GM19395 (cell line): ENCODE measurements at regions not wholly inside any gene's neighbourhood (a gene's known extent, or its start where the extent isn't known, plus 50 kb on each side); places are given as distances from the start of the nearest gene placed in this dataset.

Experiments used
- ATAC-seq: cut with Tn5 transposase; IDR thresholded peaks from one replicate; pipeline ENCODE4 v1.9.1; 2021; ENCODE audit warnings: mild to moderate bottlenecking, moderate library complexity; ENCODE audit not compliant: unreplicated experiment

DNA sequence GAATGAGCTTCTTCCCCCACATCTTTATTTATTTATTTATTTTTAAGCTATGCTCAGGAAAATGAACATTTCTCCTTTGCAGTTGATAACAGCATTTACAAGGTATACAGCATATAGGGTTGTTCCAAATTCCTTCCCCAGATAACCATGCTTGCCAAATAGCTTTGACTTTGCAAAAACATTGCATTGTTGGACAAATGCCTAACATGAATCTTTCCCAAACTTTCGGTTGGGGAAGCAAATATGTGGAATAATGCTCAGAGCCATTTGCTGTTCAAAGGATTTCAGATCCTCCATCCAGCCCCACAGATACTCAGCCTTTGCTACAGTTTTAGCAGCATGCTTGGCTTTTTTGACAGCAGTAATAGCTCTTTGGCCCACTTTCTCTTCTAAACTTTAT, 127.2 kb upstream of the AGA start:
- ATAC-seq: no peak

- ATAC-seq: no peak
Observed at GRCh38 chr4:177573507-177573906, 131.3 kb upstream of the AGA start.

DNA sequence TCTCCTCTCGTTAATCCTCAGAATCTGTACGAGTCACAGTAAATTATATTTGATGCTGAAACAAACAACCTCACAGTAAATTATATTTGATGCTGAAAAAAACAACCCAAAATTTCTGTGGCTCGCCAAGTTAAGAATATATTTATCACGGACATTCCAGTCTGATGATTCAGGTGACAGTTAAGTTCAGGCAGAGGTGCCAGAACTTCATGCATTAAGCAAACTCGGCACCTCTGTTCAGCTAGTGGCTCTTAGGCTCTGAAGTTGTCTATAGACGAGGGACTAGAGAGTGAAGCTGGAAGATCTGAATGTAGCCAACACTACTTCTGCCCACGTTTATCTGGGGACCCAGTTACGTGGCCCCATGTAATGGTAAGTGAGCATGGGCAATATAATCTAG, 132.2 kb upstream of the AGA start:
- ATAC-seq: no peak

DNA sequence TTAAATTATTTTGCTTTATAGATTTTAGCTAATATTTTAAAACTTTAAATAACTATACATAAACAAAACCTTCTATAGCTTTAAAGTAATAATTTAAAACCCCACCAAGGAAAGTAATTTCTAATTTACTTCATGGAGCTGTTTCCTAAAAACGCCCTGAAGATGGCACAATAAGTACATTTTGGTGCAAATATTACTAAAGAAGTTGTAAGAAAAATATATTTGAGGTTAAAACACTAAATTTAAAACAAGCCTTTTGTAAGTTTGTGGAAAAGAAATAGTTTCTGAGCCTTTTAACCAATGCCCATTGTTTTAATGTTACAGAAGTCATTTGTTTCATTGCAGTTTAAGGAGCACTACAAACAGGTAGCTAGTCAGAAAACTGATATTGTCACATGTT, 137.4 kb upstream of the AGA start:
- ATAC-seq: no peak

DNA sequence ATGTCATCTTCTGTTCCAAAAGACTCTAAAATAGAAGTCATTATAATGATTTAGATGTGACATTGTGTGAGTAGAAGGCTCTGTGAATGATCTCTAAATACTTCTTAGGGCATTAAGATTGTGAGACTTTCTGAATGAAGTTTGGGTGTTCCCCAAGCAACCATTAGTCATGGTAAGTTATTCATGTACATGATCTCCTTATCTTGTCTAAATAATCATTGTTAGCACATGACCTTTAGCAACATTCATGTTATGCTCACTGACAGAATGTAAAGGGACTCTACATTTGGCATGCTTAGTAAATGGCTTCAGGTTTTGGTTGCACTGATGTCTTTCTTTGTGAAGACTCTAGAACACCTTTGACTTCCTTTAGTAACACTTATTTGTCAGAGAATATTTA, 140.8 kb upstream of the AGA start:
- ATAC-seq: no peak

DNA sequence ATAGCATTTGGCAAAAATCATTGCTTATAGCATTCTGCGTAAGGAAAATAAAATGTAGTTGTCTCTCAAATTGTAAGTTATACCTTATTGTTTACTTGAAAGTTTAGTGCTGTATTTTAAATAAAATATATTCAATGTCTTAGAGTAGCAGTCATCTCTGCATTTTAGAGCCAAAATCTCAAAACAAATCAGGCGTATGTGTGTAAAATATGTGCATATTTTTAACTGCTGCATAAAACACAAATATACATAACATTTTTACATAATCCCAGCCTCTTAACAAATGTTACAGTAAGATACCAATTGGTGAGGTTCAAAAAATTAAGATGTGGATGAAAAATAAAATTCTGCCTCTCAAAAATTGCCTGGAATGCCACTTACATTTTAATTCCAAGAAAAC, 145.8 kb upstream of the AGA start:
- ATAC-seq: no peak

DNA sequence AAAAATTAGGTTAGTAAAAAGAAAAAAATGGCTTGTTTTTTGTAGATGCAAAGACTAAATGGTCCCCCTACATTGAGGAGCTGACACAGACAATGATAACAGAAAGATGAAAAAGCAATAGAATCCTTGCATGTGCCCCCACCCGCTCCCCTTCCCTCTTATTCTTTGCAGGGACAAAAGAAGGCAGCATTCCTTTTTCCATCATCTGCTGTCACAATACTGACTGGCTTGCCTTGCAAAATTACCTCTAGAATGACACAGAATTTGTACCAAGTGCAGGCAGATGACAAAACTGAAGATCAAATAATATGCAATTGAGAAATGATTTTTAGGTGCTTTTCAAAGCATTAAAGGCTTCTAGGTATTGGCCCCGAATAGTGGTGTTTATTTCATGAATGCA, 153.1 kb upstream of the AGA start:
- no peak for ATAC-seq

DNA sequence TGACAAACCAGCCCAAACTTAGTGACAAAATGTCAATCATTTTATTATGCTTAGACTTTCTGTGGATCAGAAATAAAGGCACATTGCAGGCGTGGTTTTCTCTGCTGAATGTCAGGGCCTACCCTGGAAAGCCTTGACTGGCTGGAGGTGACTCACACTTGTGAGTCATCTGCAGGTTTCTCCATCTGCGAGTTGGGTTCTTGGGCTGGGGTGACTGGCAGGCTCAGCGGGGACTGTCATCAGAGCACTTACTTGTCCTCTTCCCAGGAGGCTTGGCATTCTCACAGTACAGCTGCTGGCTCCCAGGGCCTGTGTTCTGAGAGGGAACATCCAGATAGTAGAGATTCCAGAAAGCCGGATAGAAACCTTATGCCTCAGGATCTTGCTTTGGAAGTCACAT, 153.8 kb upstream of the AGA start:
- ATAC-seq: no peak

DNA sequence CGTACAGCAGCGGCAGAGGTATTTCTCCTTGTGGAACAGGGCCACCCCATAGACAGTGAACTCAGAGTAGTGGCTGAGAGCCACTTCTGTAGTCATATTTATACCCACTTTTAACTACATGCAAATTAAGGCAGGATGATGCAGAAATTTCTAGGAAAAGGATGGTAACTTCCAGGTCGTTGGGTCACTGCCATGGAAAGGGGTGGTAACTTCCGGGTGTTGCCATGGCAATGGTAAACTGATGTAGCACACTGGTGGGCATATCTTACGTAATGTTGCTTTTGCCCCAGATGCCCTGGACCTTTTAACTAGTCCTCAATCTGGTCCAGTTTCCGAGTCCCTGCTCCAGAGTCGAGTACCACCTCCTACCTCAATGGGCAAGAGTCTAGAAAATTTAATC, 154.8 kb upstream of the AGA start:
- ATAC-seq: no peak

GRCh38 chr4:177605252-177605651, 163.0 kb upstream of the AGA start:
- no peak for ATAC-seq

- no peak for ATAC-seq
Observed at GRCh38 chr4:177607111-177607573, 164.9 kb upstream of the AGA start.

DNA sequence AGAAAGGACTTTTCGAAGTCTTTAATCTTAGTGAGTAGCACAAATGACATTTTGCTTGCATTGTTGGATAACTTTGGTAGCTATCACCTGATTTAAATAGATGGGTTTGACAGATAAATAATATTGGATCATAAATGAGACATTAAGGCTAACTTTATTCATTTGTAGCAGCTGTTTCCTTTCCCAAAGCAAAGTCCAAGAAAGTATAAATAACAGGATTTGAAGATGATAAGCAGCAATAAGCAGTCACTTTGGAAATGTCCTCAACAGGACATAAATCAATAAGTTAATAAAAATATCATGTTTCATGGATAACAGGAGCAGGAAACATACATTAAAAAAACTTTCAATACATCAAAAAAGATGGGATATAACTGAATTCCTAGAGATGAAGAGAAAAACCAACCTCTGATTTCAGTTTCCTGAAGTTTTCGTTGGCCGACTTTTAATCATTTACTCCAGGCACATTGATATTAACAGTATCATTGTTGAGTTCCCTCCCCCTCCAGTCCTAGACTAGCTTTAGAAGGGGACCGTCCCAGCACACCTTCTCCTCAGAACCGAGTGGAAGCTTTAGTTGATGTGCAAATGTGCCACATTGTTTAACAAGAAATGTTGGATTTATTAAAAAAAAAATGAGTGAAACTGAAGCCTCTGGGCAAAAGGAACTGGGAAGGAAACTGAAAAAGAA, 169.9 kb upstream of the AGA start:
- ATAC-seq: no peak

DNA sequence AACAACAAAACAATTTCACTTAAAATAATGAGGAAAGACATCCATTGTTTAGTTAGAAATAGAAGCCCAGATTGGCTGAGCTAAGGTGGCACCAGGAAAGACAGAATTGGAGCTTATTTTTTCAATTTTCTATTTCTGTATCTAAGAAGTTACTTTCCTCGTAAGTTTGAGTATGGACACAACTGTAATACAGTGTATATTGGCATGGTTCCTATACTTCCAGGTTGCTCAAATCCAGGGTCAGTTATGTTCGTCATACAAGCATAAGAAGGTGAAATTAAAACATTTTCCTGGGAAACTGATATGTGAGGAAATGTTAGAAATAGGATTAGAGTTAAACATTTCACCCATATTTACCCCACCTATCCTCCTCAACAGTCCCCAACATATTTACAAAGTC, 170.4 kb upstream of the AGA start:
- ATAC-seq: no peak

DNA sequence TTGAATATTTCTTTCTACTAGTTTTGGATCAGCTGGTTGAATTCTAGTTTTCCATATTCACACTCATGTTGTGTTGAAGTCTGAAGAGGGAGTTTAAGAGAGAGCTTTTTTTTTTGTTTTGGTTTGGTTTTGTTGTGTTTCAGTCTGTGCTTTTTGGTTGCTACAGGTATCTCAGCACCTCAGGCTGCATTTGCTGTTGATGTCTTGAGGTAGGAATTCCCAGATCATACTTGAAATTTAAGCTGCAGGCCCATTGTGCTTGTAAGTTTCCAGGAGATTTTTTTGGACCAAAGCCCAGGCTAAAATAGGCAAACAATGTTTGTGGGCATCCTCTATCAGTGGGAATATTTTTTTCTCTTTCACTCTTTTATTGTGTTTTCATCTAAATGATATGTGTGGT, 190.2 kb upstream of the AGA start:
- no peak for ATAC-seq

- no peak for ATAC-seq
Observed at GRCh38 chr4:177638871-177639270, 196.6 kb upstream of the AGA start.

DNA sequence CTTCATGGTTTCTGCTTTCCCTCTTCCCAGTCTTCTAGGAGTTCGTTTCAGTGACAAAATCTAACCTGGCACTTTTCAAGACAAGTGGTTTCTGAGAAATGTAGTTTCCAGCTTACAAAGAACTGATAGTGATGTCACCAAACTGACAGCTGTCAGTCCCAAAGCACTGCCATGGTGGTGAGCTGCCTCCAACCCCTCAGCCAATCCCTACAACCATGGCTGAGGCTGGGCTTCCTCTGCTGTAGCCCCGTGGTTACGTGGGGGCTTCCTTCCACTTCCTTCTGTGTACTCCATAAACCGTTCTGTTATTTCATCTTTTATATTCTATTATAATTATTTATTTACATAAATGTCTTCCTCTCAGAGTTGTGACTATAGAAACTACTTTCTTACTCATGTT, 198.6 kb upstream of the AGA start:
- no peak for ATAC-seq

DNA sequence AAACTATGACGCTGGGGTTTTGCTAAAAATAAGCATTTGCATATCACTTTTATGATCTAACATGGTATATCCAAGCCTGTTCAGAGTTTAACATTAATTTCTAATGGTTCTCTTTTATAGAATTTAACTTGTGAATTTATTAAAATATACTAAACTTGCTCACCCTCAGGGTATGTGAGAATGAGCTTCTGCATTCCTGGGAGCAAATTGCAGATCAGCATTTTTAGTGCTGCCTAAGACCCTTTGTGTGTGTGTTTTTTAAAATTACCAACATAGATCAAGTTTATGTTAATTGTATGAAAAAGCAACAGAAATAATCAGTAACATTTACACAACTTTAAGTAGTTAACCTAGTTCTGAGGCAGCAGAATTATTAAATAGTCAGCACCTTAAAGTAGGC, 218.0 kb upstream of the AGA start:
- ATAC-seq: no peak

- no peak for ATAC-seq
Observed at GRCh38 chr4:177667687-177668086, 225.4 kb upstream of the AGA start.

DNA sequence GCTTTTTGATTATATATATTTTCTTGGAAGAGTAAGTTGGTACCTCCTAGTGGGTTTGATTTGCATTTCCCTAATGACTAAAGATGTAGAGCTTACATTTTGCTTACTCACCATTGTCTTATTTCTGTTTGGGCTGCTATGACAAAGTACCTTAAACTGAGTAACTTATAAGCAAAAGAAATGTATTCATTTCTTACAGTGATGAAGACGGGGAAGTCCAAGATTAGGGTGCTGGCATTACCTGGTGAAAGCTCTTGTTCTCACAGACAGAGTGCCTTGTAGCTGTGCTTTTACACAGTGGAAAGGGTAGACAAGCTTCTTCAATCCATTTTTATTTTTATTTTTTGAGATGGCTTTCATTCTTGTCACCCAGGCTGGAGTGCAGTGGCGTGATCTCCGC, 229.2 kb upstream of the AGA start:
- no peak for ATAC-seq

DNA sequence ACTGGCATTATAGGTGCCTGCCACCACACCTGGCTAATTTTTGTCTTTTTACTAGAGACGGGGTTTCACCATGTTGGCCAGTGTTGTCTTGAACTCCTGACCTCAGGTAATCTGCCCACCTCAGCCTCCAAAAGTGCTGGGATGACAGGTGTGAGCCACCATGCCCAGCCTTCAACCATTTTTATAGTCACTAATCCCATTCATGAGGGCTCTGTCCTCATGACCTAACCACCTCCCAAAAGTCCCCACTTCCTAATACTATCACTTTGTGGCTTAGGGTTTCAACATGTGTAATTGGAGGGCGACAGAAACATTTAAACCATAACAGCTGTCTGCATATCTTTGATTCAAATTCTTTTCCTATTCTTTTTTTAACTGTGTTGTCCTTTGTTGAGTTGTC, 229.6 kb upstream of the AGA start:
- no peak for ATAC-seq

DNA sequence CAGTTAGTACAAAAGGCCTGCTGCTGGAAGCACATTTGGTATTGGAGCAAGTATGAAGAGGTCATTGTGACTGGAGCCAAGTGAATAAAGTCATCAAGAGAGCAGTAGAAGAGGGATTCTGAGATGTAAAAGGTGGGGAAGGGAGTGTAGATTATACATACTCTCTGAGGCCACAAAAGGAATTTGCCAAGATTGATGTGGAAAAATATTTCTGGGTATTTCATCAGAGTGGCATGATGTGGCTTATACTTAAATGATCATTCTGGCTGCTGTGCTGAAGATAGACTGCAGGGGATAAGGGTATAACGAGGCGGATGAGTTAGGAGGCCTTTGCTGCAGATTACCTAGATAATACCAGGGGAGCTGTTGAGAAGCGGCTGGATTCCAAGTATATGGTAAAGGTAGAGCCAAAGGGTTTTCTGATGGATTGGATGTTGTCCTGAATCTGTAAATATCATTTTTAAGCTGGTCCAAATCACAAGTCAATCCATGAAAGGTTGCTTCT, 231.8 kb upstream of the AGA start:
- ATAC-seq: no peak

DNA sequence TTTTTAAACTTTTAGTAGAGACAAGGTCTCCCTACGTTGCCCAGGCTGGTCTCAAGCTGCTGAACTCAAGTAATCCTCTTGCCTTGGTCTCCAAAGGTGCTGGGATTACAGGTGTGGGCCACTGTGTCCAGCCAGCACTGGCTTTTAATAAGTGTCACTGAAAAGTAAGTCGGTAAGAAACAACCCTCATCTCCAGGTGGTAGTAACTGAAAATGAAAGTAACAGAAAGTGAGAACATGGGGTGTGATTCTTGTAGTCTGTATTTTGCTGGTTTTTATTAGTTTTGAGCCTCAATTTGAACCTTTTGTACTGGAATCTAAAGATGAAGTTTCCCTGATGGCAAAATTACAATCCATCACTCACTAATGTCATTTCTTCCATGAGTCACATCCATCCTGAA, 238.1 kb upstream of the AGA start:
- ATAC-seq: peak; percentile 67

DNA sequence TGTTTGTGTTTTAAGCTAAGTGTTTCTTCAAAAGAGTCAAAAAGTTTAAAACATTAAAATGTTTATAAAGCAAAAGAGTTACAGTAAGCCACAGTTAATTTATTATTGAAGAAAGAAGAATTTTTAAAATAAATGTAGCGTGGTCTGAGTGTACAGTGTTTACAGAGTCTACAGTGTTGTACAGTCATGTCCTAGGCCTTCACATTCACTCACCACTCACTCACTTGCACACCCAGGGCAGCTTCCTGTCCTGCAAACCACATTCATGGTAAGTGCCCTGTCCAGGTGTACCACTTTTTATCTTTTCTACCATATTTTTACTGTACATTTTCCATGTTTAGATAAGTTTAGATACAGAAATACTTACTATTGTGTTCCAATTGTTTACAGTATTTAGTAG, 239.7 kb upstream of the AGA start:
- ATAC-seq: no peak
